ENCODE measurements at regions not wholly inside any gene's neighbourhood (a gene's known extent, or its start where the extent isn't known, plus 50 kb on each side); places are given as distances from the start of the nearest gene placed in this dataset.

- no peaks in the 10 kb centered on the region for H3K36me3 ChIP-seq (replicated peaks in 1 of 2)
- intact Hi-C loops (cut with DNase I), result no loop called here
- TF ChIP-seq, protein P1, sequence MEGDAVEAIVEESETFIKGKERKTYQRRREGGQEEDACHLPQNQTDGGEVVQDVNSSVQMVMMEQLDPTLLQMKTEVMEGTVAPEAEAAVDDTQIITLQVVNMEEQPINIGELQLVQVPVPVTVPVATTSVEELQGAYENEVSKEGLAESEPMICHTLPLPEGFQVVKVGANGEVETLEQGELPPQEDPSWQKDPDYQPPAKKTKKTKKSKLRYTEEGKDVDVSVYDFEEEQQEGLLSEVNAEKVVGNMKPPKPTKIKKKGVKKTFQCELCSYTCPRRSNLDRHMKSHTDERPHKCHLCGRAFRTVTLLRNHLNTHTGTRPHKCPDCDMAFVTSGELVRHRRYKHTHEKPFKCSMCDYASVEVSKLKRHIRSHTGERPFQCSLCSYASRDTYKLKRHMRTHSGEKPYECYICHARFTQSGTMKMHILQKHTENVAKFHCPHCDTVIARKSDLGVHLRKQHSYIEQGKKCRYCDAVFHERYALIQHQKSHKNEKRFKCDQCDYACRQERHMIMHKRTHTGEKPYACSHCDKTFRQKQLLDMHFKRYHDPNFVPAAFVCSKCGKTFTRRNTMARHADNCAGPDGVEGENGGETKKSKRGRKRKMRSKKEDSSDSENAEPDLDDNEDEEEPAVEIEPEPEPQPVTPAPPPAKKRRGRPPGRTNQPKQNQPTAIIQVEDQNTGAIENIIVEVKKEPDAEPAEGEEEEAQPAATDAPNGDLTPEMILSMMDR (IDR thresholded peaks at IDR 0.05), result no peak
- TF ChIP-seq POLR2A (IDR thresholded peaks at IDR 0.05), result no peak
- 61 to 69% (median 67%) methylated on average over 3 of the region's 3 CpGs for WGBS, 4 donors
- no peaks in the 10 kb centered on the region for H3K4me1 ChIP-seq (replicated peaks in 1 of 2)
- H3K27ac ChIP-seq, result no peak overlapping the region
- H3K27me3 ChIP-seq, result no peaks in the 10 kb centered on the region
- no peak overlapping the region for H3K4me3 ChIP-seq
- DNase-seq, result no peak
- no peaks in the 10 kb centered on the region for H3K9me3 ChIP-seq (replicated peaks in 1 of 3)
Measured at GRCh38 chr21:40947713-40948112, 100.8 kb upstream of the DSCAM start.

GRCh38 chr21:40950970-40951369 lies 104.0 kb upstream of the DSCAM start:
- Histone ChIP-seq H3K9me3 (replicated peaks in 1 of 3) (no peaks in the 10 kb centered on the region), H3K27ac (no peak overlapping the region), H3K36me3 (replicated peaks in 1 of 2) (no peaks in the 10 kb centered on the region), H3K4me3 (no peak overlapping the region), H3K27me3 (no peaks in the 10 kb centered on the region), H3K4me1 (replicated peaks in 1 of 2) (no peaks in the 10 kb centered on the region)
- intact Hi-C loops (cut with DNase I), result no loop called here
- no peak for DNase-seq
- TF ChIP-seq POLR2A (IDR thresholded peaks at IDR 0.05), result no peak
- TF ChIP-seq, protein P1 (IDR thresholded peaks at IDR 0.05), result no peak

DNA sequence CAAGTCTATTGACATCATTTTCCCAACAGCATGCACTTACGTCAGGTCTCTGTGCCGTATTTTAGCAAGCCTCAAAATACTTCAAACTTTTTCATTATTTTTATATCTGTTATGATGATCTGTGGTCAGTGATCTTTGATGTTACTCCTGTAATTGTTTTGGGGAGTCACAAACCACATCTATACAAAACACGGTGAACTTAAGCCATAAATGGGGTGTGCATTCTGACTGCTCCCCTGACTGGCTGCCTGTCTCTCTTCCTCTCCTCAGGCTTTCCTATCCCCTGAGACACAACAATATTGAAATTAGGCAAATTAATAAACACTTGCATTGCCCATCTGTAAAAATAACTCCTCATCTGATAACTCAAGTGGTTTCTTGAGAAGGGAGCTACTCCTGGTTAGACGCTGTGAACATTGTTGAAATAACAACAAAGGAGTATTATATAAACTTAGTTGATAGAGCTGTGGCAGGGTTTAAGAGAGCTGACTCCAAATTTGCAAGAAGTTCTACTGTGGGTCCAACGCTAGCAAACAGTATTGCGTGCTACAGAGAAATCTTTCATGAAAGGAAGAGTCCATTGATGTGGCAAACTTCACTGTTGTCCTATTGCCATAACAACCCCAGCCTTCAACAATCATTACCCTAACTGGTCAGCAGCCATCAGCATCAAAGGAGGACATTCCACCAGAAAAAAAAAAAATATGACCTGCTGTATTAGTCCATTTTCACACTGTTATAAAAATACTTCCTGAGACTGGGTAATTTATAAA lies 105.8 kb upstream of the DSCAM start:
- H3K4me3 ChIP-seq, result no peak overlapping the region
- no peaks in the 10 kb centered on the region for H3K4me1 ChIP-seq (replicated peaks in 1 of 2)
- no peak overlapping the region for H3K27ac ChIP-seq
- WGBS, 4 donors, result 77 to 91% (median 84%) methylated on average over 6 of the region's 6 CpGs
- intact Hi-C loops (cut with DNase I), result no loop called here
- no peaks in the 10 kb centered on the region for H3K9me3 ChIP-seq (replicated peaks in 1 of 3)
- H3K36me3 ChIP-seq (replicated peaks in 1 of 2), result no peaks in the 10 kb centered on the region
- no peaks in the 10 kb centered on the region for H3K27me3 ChIP-seq
- DNase-seq, result no peak
- TF ChIP-seq, protein P1 (IDR thresholded peaks at IDR 0.05), result no peak
- no peak for TF ChIP-seq POLR2A (IDR thresholded peaks at IDR 0.05)

DNA sequence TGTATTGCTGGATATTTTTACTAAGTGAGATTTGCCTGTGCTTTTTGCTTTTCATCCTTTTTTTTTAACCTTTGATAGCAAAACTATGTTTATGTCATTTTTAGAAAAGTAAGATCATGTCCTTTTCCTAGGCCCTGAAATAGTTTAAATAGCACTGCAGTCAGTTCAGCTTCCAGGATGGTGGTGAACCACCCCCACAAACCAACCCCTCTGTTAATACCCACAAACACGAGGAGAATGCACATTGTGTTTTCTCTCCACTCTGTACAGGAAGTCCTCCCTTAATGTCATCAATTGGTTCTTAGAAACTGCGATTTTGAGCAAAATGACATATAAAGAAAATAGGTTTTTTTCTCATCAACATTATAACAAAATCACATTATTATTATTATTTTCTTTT lies 117.7 kb upstream of the DSCAM start:
- WGBS, 4 donors, result 46 to 58% (median 55%) methylated on average over 2 of the region's 2 CpGs
- TF ChIP-seq POLR2A (IDR thresholded peaks at IDR 0.05), result no peak
- no peak for DNase-seq
- no peaks in the 10 kb centered on the region for H3K36me3 ChIP-seq (replicated peaks in 1 of 2)
- no peak overlapping the region for H3K27ac ChIP-seq
- H3K9me3 ChIP-seq (replicated peaks in 1 of 3), result no peaks in the 10 kb centered on the region
- H3K4me1 ChIP-seq (replicated peaks in 1 of 2), result no peaks in the 10 kb centered on the region
- H3K27me3 ChIP-seq, result no peaks in the 10 kb centered on the region
- H3K4me3 ChIP-seq, result no peak overlapping the region
- intact Hi-C loops (cut with DNase I), result no loop called here

GRCh38 chr21:40967771-40968170 lies 120.8 kb upstream of the DSCAM start:
- H3K9me3 ChIP-seq (replicated peaks in 1 of 3), result no peaks in the 10 kb centered on the region
- no peaks in the 10 kb centered on the region for H3K36me3 ChIP-seq (replicated peaks in 1 of 2)
- 36 to 42% (median 37%) methylated on average over 3 of the region's 3 CpGs for WGBS, 4 donors
- H3K4me3 ChIP-seq, result no peak overlapping the region
- intact Hi-C loops (cut with DNase I), result no loop called here
- H3K4me1 ChIP-seq (replicated peaks in 1 of 2), result no peaks in the 10 kb centered on the region
- H3K27me3 ChIP-seq, result no peaks in the 10 kb centered on the region
- DNase-seq, result no peak
- no peak overlapping the region for H3K27ac ChIP-seq
- no peak for TF ChIP-seq POLR2A (IDR thresholded peaks at IDR 0.05)
- TF ChIP-seq, protein P1 (IDR thresholded peaks at IDR 0.05), result no peak

Data from adrenal gland (tissue), 9 donors.